Endothelial cell of umbilical vein (primary cell): ENCODE measurements at regions not wholly inside any gene's neighbourhood (a gene's known extent, or its start where the extent isn't known, plus 50 kb on each side); places are given as distances from the start of the nearest gene placed in this dataset.

Source experiments
- CTCF ChIP-seq, 2 donors: IDR thresholded peaks; 1 replicate in 1 of 2; 2 replicates in 1 of 2; pipeline ENCODE4 v1.5.1; 2011; ENCODE audit warnings: low read length in 2 of 2, mild to moderate bottlenecking in 2 of 2, moderate library complexity in 2 of 2, control low read depth in 1 of 2, inconsistent platforms in 1 of 2, low read depth in 1 of 2; ENCODE audit not compliant: insufficient read depth in 1 of 2; ENCODE audit errors: extremely low read depth in 1 of 2
- EZH2 ChIP-seq: IDR thresholded peaks from 2 replicates; pipeline ENCODE4 v1.6.1; 2012; ENCODE audit warnings: borderline replicate concordance, low read depth, mild to moderate bottlenecking, moderate library complexity, low read length, inconsistent platforms; ENCODE audit not compliant: severe bottlenecking
- FOS ChIP-seq: IDR thresholded peaks from 2 replicates; pipeline ENCODE4 v1.6.1; 2011; ENCODE audit warnings: mild to moderate bottlenecking, low read length, moderate library complexity, borderline replicate concordance; ENCODE audit not compliant: insufficient read depth
- GATA2 ChIP-seq: IDR thresholded peaks from 2 replicates; pipeline ENCODE4 v1.7.0; 2011; ENCODE audit warnings: low read depth, mild to moderate bottlenecking, moderate library complexity, mixed read lengths, low read length; ENCODE audit not compliant: insufficient read length, insufficient read depth
- JUN ChIP-seq: IDR thresholded peaks from 2 replicates; pipeline ENCODE4 v1.6.1; 2011; ENCODE audit warnings: borderline replicate concordance, low read depth; ENCODE audit not compliant: insufficient read length, insufficient read depth
- MAX ChIP-seq: IDR thresholded peaks from 2 replicates; pipeline ENCODE4 v1.6.1; 2011; ENCODE audit not compliant: insufficient read depth, insufficient read length
- MYC ChIP-seq: IDR thresholded peaks from one replicate; pipeline ENCODE4 v1.6.1; 2011; ENCODE audit warnings: mild to moderate bottlenecking, low read depth, low read length
- POLR2A ChIP-seq: IDR thresholded peaks from 2 replicates; pipeline ENCODE4 v1.6.1; 2012; ENCODE audit warnings: low read depth, mild to moderate bottlenecking, control low read depth, low read length
- POLR2AphosphoS5 ChIP-seq: IDR thresholded peaks from 2 replicates; pipeline ENCODE4 v1.6.1; 2012; ENCODE audit warnings: low read depth, mild to moderate bottlenecking, control low read depth, low read length, moderate library complexity; ENCODE audit not compliant: insufficient read depth

- TF ChIP-seq CTCF (IDR thresholded peaks at IDR 0.05; ENCODE audit: extremely low read depth in 1 of 2, insufficient read depth in 1 of 2, low read depth in 1 of 2, low read length in 2 of 2) (no peak), POLR2A (no peak), EZH2 (no peak), POLR2AphosphoS5 (no peak), MAX (no peak), MYC (no peak), JUN (no peak), FOS (no peak), GATA2 (no peak)
Measured at GRCh38 chr15:72838311-72838731, 54.8 kb upstream of the ADPGK start.
